ENCODE measurements at regions not wholly inside any gene's neighbourhood (a gene's known extent, or its start where the extent isn't known, plus 50 kb on each side); places are given as distances from the start of the nearest gene placed in this dataset.
"Not testable (repeated sequence)": the region's sequence is repeated elsewhere in the genome, so short reads cannot be mapped to it uniquely, and the experiment has no call there.

GRCh38 chr19:31438401-31439269, 89.4 kb upstream of the TSHZ3 start:
- in situ Hi-C loops (cut with HindIII; ENCODE audit: low pct_unique_long_range_greater_than_20kb, low sequenced_read_pairs), result no loop called here
- no peak for DNase-seq (ENCODE audit: low read depth)

GRCh38 chr19:31439270-31439573, 90.0 kb upstream of the TSHZ3 start:
- in situ Hi-C loops (cut with HindIII; ENCODE audit: low pct_unique_long_range_greater_than_20kb, low sequenced_read_pairs), result no loop called here
- no peak for DNase-seq (ENCODE audit: low read depth)

DNA sequence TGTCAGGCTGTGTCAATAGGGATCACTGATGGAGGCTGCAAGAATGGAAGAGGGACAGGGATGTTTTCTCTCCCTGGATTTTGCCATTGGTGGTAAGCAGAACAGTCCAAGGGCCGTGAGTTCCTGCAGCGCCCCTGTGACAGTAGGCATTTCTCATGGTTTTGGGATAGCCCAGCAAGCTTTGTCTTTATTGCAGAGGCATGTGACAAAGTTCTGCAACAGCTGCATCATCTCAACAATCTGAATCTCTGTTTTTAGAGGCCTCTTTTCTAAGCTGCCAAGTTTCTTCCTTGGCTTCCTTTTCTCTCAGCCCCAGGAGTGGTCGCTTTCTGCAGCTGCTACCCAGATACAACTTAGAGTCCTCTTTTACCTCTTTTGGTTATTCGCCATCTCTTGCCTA, 95.7 kb upstream of the TSHZ3 start:
- in situ Hi-C loops (cut with HindIII; ENCODE audit: low pct_unique_long_range_greater_than_20kb, low sequenced_read_pairs), result no loop called here
- no peak for DNase-seq (ENCODE audit: low read depth)

DNA sequence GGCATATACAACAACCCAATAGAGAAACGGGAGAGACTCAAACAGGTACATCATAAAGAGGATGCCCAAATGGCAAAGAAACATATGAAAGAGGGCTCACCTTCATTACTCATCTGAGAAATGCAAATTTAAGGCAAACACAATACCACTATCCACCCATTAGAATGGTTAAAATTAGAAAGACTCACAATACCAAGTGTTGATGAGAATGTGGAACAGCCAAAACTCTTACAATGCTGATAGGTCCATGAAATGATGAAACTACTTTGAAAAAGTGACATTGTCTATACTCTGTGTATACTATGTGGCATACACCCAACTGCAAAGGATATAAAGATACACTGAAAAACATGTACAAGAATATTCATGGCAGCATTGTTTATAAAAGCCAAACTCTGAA, 96.2 kb upstream of the TSHZ3 start:
- in situ Hi-C loops (cut with HindIII; ENCODE audit: low pct_unique_long_range_greater_than_20kb, low sequenced_read_pairs), result no loop called here
- DNase-seq (ENCODE audit: low read depth), result no peak

- in situ Hi-C loops (cut with HindIII; ENCODE audit: low pct_unique_long_range_greater_than_20kb, low sequenced_read_pairs), result no loop called here
- peak; percentile 52 for DNase-seq (ENCODE audit: low read depth)
These were observed 99.0 kb upstream of the TSHZ3 start for GRCh38 chr19:31448221-31448657.

- DNase-seq (ENCODE audit: low read depth), result no peak
- in situ Hi-C loops (cut with HindIII; ENCODE audit: low pct_unique_long_range_greater_than_20kb, low sequenced_read_pairs), result no loop called here
These were observed 100.1 kb upstream of the TSHZ3 start for GRCh38 chr19:31449379-31449778.

DNA sequence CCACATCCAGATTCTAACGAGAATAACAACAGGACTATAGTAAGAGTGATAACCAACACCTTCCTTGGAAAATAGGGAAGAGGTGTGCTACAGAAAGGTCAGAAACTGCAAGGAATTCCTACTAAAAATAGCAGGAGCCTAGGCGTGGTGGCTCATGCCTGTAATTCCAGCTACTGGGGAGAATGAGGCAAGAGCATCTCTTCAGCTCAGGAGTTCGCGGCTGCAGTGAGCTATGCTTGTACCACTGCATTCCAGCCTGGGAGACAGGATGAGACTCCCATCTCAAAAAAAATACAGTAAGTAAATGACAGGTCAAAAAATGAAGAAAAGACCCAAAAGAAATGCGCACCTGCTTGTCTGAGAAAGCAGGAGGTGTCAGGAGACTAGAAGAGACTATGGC, 101.5 kb upstream of the TSHZ3 start:
- no peak for DNase-seq (ENCODE audit: low read depth)

GRCh38 chr19:31451686-31452330, 102.6 kb upstream of the TSHZ3 start:
- no peak for DNase-seq (ENCODE audit: low read depth)
- in situ Hi-C loops (cut with HindIII; ENCODE audit: low pct_unique_long_range_greater_than_20kb, low sequenced_read_pairs), result no loop called here

More for the DNA sequence above, 101.5 kb upstream of the TSHZ3 start:
- in situ Hi-C loops (cut with HindIII; ENCODE audit: low pct_unique_long_range_greater_than_20kb, low sequenced_read_pairs), result no loop called here

GRCh38 chr19:31459430-31459829, 110.2 kb upstream of the TSHZ3 start:
- DNase-seq (ENCODE audit: low read depth), result no peak
- in situ Hi-C loops (cut with HindIII; ENCODE audit: low pct_unique_long_range_greater_than_20kb, low sequenced_read_pairs), result no loop called here

DNA sequence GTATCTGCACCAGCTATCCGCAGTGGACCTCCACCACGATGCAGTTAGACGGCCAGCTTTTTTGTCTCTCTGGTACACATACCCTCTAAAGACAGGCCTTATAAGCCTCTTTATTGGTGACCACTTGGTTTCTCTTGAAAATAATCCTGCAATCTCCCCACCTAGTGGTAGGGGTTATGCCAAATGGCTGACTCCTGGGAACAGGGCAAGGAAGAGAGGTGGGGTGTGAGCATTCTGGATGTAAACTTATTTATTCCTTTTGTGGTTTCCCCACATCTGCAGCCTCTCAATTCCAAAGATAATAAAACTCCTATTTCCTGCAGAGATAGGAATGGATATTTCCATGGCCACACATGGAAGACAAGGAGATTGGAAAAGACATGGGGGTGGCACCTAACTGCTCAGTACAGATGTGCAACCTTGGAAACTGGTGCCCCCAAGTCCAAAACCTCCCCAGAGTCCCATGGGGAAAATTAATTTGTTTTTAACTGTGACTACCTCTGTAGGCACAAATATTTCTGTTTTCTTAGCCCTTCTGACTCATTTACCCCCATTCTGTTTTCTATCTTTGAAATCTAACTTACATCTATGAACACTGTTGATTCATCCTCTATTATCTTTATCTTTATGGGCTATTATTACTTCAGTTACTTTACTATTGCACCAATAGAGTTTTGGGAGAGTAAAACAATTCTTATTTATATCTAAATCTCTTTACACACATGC, 112.7 kb upstream of the TSHZ3 start:
- DNase-seq (ENCODE audit: low read depth), result no peak
- in situ Hi-C loops (cut with HindIII; ENCODE audit: low pct_unique_long_range_greater_than_20kb, low sequenced_read_pairs), result no loop called here

DNA sequence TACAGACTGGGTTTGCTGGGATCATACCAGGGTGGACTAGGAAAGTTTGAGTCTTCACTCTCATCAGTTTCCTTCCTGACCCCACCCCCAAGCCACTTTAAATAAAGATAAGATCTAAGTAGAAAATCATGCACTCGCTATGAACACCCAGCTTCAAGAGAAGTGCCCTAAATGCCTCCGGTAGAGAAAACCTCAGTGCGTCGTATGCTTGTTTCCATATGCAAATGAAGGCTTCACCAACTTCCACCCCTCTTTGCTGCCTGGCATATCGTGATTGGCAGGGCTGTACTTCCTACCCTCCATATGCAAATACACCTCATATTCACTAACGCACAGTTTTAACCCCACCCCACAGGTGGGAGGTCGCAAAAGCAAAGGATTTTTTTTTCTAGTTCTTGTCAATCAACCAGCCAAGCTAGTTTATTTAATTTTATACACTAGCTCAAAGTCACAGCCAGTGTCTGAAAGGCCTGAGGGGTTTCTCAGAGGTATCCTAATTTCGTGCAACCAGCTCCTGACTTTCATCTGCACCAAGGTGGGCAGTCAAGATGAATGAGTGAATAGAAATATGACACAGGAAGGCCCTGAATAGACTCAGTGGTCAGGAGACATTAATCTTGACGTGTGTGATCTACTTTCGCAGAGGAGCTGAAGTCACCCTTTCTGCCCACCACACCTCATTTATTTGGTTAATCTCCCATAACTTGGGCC, 121.1 kb upstream of the TSHZ3 start:
- in situ Hi-C loops (cut with HindIII; ENCODE audit: low pct_unique_long_range_greater_than_20kb, low sequenced_read_pairs), result no loop called here
- DNase-seq (ENCODE audit: low read depth), result no peak

DNA sequence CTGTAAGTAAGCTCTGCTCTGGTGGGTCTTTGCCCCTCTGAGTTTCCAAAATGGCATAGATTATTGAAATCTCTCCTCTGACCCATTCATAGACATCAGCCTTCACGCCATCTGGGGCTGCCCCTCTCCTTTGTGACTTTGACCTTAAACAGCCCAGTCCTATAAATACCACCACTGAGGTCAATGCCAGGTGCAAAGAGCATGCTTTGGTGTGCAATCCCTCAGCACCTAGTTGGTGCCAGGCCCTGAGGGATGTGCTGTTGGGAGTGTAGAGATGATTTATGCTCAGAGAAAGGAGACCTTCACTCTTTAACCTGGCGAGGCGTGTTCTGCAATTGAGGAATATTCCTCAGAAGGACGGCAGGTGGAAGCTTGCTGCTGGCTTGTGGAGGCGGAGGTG, 121.7 kb upstream of the TSHZ3 start:
- in situ Hi-C loops (cut with HindIII; ENCODE audit: low pct_unique_long_range_greater_than_20kb, low sequenced_read_pairs), result no loop called here
- DNase-seq (ENCODE audit: low read depth), result no peak

GRCh38 chr19:31478241-31478640, 129.0 kb upstream of the TSHZ3 start:
- in situ Hi-C loops (cut with HindIII; ENCODE audit: low pct_unique_long_range_greater_than_20kb, low sequenced_read_pairs), result no loop called here
- DNase-seq (ENCODE audit: low read depth), result no peak

DNA sequence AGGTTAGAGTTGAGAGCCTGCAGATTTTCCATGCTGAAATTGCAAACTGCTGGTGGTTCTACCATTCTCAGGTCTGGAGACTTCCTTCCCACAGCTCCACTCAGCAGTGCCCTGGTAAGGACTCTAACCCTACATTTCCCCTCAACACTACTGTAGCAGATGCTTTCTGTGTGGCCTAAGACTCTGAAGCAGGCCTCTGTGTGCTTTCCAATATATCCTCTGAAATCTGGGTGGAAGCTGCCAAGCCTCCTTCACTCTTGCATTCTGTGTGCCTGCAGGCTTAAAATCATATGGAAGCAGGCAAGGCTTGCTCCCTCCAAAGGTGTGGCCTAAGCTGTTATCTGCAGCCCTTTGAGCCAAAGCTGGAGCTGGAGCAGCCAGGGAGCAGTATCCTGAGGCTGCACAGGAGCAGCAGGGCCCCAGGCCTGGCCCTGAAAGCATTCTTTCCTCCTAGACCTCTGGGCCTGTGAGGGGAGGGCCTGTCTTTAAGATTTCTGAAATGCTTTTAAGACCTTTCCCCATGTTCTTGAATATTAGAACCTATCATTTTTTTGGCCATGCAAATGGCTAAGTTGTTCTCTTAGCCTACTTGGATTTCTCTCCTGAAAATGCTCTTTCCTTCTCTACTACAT, 134.1 kb upstream of the TSHZ3 start:
- in situ Hi-C loops (cut with HindIII; ENCODE audit: low pct_unique_long_range_greater_than_20kb, low sequenced_read_pairs), result no loop called here

GRCh38 chr19:31484858-31485410, 135.7 kb upstream of the TSHZ3 start:
- DNase-seq (ENCODE audit: low read depth); in situ Hi-C loops (cut with HindIII; ENCODE audit: low pct_unique_long_range_greater_than_20kb, low sequenced_read_pairs): not testable (repeated sequence)

More for the DNA sequence above, 134.1 kb upstream of the TSHZ3 start:
- DNase-seq (ENCODE audit: low read depth), result no peak

DNA sequence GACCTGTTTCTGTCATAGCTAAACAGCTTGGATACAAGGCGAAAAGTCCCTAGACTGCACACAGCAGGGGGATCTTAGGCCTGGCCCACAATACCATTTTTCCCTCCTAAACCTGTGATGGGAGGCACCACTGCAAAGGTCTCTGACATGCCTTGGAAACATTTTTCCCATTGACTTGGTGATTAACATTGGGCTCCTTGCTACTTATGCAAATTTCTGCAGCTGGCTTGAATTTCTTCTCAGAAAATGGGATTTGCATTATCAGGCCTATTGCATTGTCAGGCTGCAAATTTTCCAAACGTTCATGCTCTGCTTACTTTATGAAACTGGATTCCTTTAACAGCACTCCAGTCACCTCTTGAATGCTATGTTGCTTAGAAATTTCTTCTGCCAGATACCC, 136.2 kb upstream of the TSHZ3 start:
- DNase-seq (ENCODE audit: low read depth), result no peak
- in situ Hi-C loops (cut with HindIII; ENCODE audit: low pct_unique_long_range_greater_than_20kb, low sequenced_read_pairs), result no loop called here

DNA sequence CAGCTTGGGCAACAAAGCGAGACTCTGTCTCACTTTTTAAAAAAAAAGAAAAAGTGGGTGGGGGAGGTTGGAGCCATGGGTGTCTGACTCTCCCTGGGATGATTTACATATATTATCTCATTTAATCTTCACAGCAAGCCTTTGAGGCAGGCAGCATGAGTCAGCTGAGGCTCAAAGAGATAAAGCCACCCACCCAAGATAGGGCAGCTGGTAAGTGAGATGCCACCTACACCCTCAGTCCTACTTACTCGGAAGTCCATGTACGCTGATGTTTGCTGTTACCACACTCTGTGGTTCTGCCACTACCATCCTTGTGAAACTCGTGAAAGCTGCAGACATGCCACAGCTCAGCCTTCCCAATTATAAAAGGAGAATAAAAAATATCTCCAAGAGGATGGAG, 142.0 kb upstream of the TSHZ3 start:
- in situ Hi-C loops (cut with HindIII; ENCODE audit: low pct_unique_long_range_greater_than_20kb, low sequenced_read_pairs), result no loop called here

DNA sequence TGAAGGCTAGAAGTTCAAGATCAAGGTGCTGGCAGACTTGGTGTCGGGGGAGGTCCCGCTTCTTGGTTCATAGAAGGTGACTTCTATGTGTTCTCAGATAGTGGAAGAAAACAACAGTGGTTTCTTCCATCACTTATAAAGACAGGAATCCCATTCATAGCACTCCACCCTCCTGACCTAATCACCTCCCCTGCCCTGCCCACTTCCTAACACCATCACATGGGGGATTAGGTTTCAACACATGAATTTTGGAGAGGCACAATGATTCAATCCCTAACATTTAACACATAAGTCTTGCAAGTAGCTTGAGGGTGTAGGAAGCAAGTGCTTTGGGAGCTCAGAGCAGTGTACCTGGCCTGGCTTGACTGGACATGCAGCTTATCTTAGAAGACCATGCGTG, 142.8 kb upstream of the TSHZ3 start:
- no peak for DNase-seq (ENCODE audit: low read depth)
- in situ Hi-C loops (cut with HindIII; ENCODE audit: low pct_unique_long_range_greater_than_20kb, low sequenced_read_pairs), result no loop called here

More for the DNA sequence above, 142.0 kb upstream of the TSHZ3 start:
- DNase-seq (ENCODE audit: low read depth), result no peak

Data from Caki2 (cell line).